ENCODE measurements at regions not wholly inside any gene's neighbourhood (a gene's known extent, or its start where the extent isn't known, plus 50 kb on each side); places are given as distances from the start of the nearest gene placed in this dataset.
"Not testable (repeated sequence)": the region's sequence is repeated elsewhere in the genome, so short reads cannot be mapped to it uniquely, and the experiment has no call there.

DNA sequence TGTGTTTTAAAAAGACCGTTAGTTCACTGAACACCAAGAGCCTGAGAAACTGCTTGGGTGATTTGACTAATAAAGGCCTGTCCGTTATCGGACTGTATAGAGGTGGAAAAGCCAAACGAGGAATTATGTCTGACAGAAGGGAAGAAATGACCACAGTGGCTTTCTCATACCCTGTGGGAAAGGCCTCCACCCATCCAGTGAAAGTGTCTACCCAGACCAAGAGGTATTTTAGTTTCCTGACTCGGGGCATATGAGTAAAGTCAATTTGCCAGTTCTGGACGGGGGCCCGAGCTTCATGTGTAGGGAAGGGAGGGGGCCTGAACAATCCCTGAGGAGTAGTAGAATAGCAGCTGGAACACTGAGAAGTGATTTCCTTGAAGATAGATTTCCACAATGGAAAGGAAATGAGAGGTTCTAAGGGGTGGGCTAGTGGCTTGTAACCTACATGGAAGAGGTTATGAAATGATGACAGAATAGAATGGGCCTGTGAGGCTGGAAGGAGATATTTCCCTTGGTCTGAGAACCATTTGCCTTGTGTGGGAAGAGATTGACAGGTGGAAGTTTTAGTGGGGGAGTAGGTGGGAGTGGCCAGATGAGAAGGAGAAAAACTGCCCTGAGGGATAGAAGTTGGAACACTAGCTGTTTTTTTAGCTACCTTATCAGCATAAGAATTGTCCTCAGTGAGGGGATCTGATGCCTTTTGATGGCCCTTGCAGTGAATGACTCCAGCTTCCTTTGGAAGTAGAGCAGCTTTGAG, 106.4 kb upstream of the PPM1J start:
- in situ Hi-C loops (cut with MboI; ENCODE audit: low sequenced_read_pairs), result not testable (repeated sequence)

DNA sequence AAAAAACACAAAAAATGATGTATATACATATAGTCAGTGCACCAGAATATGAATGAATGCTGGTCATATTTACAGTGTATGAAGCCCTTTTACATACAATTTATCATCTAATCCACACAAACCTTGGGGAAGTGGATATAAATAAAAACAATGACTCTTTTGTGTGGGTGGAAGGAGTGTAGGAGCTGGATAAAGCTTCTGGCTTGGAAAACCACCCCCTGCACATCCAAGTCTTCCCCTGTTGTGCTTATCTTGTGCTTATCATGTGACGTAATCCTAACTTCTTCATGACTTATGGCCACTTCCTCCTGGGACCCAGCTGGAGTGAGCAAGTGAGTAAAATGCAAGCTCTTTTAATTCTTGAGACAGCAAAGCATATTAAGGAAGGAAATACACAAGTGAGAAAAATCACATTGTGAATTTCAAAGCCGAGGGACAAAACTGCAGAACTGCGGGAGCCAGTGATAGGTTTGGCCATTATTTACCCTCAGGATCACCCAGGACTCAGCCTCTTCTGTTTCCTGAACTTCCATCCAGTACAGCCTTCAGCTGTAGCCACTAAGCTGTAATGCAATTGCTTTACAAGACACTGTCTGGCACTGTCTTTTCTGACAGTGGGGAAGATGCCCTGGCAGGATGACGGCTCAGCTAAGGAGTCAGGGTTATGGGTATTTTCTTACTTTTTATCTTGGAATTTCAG, 104.0 kb upstream of the PPM1J start:
- in situ Hi-C loops (cut with MboI; ENCODE audit: low sequenced_read_pairs), result no loop called here

DNA sequence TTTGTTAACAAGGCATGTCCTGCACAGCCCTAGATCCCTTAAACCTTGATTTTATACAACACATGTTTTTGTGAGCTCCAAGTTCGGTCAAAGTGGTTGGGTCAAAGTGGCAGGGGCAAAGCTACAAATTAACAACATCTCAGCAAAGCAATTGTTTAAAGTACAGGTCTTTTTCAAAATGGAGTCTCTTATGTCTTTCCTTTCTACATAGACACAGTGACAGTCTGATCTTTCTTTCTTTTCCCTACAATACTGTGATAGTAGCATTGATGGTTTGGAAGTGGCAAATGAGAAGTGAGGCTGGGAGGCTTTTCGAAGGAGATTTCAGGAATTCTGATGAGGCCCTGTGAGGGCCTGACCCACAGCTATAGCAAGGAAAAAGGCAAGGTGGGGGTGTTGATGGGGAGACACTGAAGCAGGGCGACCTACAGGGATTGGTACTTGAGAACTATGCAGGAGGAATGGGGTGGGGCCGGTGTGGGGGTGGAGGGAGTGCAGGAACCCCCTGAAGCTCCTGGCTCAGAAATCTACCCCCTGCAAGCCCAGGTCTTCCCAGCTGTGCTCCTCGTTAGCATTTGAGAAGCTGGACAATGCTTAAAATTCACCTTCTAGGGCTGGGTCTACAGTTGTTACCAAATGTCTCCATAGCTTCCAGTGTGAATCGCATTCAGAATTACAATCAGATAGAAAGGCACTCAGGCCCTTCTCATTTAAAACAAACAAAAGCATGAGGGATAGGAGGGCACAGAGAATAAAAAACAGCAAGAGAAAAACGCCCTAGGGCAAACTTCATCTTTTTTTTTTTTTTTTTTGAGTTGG, 102.6 kb upstream of the PPM1J start:
- in situ Hi-C loops (cut with MboI; ENCODE audit: low sequenced_read_pairs), result no loop called here

DNA sequence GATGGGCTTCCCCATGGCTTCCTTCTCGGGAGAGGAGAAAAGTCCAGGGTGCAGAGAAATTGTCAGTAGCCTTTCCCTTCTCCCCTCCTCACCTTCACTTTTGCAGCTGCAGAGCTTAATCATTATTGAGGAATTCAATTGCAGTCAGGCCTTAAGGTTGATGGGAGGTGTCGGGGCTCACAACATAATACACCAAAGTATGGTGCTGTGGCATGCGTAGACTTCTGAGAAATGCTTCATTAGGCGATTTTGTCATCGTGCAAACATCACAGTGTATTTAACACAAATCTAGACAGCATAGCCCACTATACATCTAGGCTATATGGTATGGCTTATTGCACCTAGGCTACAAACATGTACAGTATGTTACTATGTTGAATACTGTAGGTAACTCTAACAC, 100.2 kb upstream of the PPM1J start:
- in situ Hi-C loops (cut with MboI; ENCODE audit: low sequenced_read_pairs), result no loop called here

DNA sequence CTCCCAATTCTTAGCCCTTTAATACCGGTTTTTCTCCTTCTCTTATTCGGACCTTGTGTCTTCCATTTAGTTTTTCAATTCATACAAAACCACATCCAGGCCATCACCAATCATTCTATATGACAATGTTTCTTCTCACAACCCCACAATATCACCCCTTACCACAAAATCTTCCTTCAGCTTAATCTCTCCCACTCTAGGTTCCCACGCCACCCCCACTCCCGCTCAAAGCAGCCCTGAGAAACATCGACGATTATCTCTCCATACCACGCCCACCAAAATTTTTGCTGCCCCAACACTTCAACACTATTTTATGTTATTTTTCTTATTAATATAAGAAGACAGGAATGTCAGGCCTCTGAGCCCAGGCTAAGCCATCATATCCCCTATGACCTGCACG, 99.5 kb upstream of the PPM1J start:
- in situ Hi-C loops (cut with MboI; ENCODE audit: low sequenced_read_pairs), result not testable (repeated sequence)

DNA sequence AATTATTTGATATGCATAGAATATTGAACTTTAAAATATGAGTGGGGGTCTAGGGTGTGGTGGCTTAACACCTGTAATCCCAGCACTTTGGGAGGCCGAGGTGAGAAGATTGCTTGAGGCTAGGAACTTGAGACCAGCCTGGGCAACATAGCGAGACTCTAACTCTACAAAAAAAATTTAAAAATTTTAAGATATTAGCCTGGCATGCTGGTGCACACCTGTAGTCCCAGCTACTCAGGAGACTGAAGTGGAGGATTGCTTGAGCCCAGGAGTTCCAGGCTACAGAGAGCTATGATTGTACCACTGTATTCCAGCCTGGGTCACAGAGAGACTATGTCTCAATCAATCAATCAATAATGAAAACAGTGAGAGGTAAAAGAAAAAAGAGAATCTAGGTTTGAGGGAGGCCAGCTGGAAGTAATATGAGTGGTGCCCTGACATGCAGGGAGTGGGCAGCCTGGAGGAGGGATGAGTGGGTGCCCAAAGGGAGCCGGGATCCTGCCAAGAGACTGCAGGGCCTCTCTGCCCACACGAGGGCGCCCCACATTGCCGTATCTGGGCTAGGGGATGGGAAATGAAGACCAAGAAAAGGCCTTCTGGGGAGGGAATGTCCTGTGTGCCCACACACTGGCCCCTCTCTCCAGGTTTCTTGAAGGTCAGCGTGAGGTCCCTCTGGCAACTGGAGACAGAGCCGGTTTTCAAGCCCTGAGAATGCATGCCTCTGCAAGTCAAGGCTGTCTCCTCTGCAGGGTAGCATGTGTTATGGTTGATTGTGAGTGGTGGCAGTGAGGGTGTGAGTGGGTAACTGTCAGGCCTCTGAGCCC, 93.9 kb upstream of the PPM1J start:
- in situ Hi-C loops (cut with MboI; ENCODE audit: low sequenced_read_pairs), result loop anchor here (5.0 to 10.0 kb wide), 2 partner anchors 97 to 424 kb away; no protein-coding TSS in a partner anchor

DNA sequence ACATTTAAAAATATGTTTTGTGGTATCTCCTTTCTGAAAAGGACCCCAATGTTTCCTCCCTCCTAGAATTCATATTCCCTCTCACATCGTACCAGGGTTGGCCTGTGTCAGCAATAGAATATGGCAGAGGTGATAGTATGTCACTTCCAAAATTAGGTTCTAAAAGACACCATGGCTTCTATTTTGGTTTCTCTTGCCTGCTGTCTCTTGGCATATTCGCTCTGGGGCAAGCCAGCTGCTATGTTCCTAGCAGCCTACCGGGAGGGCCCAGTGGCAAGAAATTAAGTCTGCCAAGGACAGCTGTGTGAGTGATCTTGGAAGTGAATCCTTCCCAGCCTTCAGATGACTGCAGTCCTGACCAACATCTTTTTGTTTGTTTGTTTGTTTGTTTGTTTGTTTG, 92.9 kb upstream of the PPM1J start:
- in situ Hi-C loops (cut with MboI; ENCODE audit: low sequenced_read_pairs), result loop anchor here (5.0 to 10.0 kb wide), 2 partner anchors 96 to 423 kb away; no protein-coding TSS in a partner anchor

DNA sequence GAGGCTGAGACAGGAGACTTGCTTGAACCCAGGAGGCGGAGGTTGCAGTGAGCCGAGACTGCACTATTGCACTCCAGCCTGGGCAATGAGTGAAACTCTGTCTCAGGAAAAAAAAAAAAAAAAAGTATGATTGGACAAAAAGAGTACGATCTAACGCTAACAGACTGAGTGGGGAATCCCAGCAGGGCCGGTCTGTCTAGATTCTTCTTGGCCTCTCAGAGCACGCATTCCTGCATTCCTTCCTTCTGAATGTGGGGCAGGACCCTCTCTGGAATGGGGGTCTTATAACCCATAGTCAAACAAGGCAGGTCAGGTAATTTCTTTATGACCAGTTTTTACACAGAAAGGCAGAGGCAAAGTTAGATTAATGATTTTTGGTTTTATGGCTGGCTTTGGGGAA, 92.0 kb upstream of the PPM1J start:
- in situ Hi-C loops (cut with MboI; ENCODE audit: low sequenced_read_pairs), result loop anchor here (5.0 to 10.0 kb wide), 2 partner anchors 95 to 422 kb away; no protein-coding TSS in a partner anchor

DNA sequence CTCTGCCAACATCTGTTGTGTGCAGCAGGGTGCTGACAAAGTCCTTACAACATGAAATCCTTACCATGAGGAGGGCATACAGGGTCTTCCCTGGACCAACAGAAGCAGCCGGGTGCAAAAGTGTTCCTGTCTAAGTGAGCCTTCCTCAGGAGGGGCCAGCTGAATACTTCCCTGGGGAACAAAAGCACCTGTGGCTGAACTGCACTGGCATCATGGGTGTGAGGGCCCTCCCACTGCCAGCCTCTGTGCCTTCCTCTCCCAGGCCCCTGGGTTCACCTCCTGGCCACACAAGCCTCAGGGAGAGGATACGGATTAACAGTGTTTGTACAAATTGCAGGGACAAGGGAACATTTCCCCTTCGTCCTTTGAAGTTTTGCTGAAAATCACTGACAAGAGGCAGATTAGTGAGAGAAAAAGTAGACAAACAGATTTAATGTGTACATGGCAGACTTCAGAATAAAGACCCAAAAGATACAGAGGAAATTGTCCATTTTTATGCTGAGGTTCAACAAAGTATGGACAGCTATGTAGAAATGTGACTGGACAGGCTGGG, 91.0 kb upstream of the PPM1J start:
- in situ Hi-C loops (cut with MboI; ENCODE audit: low sequenced_read_pairs), result loop anchor here (5.0 to 10.0 kb wide), 2 partner anchors 94 to 421 kb away; no protein-coding TSS in a partner anchor

DNA sequence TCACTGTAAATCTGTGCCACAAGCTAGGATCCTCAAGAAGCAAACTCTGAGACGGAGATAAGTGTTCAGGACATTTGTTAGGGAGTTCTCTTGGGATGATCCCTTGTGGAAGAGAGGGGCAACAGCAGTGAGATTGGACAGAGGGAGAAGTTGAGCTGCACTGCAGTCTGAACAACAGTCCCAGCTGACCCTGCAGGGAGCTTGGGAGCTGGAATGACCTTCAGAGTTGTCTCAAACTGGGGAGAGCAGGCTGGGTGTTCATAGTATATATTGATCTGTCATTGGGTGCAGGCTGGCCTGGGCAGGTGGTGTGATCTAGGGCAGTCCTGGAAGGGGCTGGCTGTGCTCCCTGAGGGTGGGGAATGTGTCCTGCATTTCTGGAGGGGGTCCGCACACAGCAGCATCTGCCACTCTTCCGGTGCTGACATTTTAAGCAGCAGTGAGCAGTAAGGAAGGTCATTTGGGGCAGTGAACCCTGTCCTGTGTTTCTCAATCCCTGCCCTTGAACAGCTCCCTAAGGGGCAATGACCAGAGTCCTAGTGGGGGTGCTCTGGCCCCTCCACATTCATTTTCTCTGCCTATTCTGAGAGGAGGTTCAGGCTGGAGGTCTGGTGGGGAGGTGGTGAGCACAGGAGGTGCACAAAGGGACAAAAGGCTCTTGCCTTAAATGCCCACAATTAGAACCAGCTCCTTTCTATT, 90.2 kb upstream of the PPM1J start:
- in situ Hi-C loops (cut with MboI; ENCODE audit: low sequenced_read_pairs), result loop anchor here (5.0 to 10.0 kb wide), 2 partner anchors 93 to 421 kb away; no protein-coding TSS in a partner anchor

DNA sequence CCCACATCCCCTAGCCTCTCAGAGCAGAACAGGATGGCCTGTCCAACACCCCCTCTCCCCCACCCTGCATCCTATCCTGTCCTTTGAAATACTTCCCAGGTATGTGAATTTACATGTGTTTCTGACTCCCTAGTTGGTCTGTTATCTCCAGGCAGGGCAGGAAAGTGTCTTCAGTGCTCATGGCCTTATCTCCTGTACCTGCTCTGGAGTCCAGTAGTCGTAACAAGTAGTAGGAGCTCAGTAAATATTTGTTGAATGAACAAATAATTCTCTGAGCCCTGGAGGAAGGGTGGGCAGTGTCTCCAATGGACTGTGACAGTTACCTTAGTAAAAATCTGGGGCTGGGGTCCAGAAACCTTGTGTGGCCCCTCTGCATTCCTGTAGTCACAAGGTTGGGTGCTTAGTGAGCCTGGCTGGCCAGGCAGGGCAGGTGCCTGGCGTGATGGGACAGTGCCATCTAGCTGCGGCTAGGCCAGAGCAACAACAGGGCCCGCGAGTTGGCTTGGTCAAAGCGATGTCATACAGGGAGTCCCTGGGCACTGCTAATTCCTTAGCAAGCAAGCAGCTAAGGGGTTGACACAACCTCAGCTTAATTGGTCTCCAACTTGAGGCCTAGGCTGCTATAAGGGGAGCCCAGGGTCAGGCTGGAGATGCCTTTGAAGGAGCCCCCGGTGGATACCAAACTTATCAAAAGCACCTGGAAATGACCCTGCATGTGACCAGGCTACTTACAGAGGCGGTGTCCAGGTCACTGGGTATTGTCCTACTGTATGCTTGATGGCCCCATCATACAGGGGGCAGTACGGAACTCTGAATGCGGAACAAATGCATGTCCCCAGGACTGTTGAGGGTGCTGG, 89.0 kb upstream of the PPM1J start:
- in situ Hi-C loops (cut with MboI; ENCODE audit: low sequenced_read_pairs), result loop anchor here (10.0 kb wide), 1 partner anchor 419 kb away; no protein-coding TSS in a partner anchor

DNA sequence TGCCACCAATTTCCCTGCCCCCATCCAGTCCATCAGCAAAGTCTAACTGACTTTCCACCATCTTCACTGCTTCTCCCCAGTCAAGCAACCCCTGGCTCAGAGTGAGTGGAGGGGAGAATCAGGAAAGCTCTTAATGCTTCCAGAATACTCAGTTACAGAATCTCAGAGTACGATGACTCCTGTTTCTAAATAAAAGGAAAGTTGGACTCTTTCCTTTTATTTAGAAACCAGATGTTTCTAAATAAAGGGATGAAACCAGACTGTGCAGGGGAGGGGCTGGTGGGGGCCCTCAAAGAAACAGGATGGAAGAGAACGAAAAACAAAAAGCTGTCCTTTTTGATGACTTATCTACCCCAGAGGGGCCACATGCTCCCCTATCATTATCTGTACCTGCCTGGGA, 85.2 kb upstream of the PPM1J start:
- in situ Hi-C loops (cut with MboI; ENCODE audit: low sequenced_read_pairs), result loop anchor here (10.0 kb wide), 1 partner anchor 415 kb away; no protein-coding TSS in a partner anchor

DNA sequence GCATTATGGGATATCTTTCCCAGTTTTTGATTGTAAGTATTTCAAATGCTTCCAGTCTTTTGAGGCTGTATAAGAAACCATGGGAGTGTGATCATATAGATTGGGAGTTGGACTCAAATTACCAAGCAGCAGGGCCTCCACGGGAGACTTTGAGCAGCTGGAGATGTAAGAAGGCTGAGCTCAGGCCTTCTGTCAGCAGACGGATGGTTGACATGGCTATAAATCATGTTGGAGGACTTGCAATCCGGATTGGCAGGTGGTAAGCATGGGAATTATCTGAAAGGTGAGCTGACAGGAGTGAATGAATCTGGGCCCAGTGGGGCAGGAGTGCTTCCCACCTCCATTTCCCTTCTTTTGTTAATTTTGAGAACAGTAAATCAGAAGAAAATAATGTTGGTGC, 83.2 kb upstream of the PPM1J start:
- in situ Hi-C loops (cut with MboI; ENCODE audit: low sequenced_read_pairs), result no loop called here

DNA sequence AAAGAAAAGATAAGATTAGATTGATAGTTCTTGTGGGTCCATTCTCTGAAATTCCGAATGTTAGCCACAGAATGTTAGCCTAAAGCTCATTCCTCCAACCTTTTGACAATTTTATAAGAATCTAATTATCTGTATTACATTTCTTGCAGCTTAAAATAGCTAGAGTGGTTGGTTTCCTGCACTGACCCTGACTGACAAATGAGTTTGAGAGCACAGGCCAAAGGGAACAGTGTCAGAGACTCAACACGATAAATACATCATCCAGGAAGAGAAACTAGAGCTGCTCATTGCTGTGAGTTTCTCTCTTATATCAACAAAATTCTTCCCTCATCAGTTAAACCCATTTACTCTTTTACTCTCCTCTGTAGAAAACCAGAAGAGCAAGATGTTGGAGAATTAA, 82.1 kb upstream of the PPM1J start:
- in situ Hi-C loops (cut with MboI; ENCODE audit: low sequenced_read_pairs), result no loop called here

DNA sequence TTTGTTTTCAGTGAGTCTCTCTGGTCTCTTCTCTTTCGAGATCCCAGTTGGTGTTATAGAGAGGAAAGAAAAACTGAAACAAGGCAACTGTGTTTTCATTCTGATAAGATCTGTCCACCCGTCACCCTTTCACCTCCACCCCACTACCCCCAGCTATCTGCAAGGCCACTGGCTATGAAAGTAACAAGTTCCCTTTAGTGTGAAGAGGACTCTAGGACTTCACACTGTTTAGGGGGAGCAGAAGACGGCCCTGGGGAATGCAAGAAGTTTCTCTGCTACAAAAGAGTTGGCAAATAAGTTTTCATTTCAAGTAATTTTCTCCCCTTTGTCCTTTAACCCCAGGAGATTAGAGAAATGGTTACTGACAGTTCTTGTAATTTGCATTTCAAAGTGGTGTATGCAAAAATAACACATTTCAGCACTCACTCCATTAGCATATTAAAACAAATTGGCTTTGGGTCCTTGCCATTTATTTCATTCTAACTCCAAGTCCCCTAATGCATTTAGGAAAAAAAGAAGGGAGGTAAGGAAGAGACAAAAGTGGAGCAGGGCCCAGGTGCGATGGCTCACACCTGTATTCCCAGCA, 79.6 kb upstream of the PPM1J start:
- in situ Hi-C loops (cut with MboI; ENCODE audit: low sequenced_read_pairs), result no loop called here

DNA sequence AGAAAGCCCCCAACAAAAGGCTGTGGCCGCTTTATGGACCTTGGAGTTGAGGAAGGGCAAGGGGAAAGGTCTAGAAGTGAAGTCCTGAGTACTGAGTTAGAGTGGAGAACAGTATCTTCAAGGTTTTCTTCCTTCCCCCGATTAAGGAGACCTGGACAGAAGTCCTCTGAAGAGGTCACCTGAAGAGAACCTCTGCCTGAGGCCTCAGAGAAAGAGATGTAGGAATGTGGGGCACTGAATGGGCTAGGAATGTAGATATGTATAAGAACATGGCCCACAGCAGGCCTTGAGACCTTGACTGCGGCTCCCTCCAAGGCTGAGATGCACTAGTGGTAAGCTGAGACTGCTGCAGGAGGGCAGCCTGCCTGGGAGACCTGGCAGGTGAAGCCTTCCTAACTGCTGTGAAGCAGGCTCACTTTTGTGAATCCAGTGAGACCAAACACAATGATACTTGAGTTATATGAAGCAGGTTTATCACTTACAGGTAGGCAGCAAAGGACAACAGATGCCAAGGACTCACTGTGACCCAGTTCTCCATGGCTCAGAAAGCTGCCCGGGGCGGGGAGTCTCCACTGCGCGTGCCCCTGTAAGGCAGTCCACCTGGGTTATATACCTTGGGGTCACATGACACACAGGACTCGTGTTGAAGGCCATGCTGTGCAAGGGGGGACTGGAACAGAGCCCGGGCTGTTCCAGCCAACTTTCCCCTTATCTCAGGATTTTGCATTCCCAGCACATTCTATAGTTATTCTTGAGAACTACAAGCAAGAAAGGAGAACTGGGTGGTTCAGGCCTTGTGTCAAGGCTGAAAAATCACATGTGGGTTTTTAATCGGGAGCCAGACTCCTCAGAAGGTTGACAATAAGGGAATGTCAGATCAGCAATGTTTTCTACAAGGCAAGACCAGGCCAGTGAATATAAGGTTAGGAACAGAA, 78.8 kb upstream of the PPM1J start:
- in situ Hi-C loops (cut with MboI; ENCODE audit: low sequenced_read_pairs), result no loop called here

DNA sequence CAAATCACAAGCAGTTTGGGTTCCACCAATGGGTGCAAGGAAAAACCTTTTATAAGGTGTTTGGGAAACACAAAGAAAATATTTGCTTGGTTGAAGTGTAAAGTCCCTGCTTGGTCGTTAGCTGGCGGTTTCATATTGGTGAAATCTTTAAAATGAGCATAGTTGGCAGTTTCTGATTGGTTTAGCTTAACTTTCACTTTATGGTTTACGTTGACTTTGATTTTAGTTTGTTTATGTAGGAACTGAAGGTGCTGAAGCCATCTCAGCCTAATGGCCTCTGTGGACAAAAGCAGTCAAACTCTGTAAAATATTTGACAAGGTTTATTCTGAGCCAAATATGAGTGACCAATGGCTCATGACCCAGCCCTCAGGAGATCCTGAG, 76.6 kb upstream of the PPM1J start:
- in situ Hi-C loops (cut with MboI; ENCODE audit: low sequenced_read_pairs), result no loop called here
